ENCODE measurements at regions not wholly inside any gene's neighbourhood (a gene's known extent, or its start where the extent isn't known, plus 50 kb on each side); places are given as distances from the start of the nearest gene placed in this dataset.

DNA sequence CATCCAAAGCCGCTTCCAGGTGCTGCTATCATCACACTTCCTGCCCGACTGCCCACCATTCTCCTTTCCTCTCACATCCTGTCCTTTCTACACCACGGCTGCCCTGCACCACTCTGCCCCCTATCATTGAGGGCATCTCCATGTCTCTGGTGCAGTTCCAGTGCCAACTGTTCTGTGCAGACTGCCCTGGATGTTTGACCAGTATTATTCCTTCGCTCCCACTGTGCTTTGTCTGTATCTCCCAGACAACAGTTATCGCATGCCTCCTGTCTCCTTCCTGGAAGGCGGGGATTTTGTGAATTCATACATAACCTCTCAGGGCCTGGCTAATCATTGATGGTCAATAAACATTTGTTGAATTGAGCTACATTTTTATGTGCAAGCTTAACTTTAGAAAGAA, 63.6 kb upstream of the GNG12 start:
- TF ChIP-seq CTCF (IDR thresholded peaks at IDR 0.05) (no peak), POLR2A (IDR thresholded peaks at IDR 0.05) (no peak)

Measured in heart left ventricle (tissue), 13 donors.